BE2C (cell line): ENCODE measurements at regions not wholly inside any gene's neighbourhood (a gene's known extent, or its start where the extent isn't known, plus 50 kb on each side); places are given as distances from the start of the nearest gene placed in this dataset.

Experiments
- DNase-seq: peaks from one replicate; pipeline ENCODE4 v3.0.0-alpha.2; 2020
- H3K27me3 ChIP-seq: fragments of 250-450 bp; sonication (Bioruptor Pico); 2 replicates; pipeline ENCODE4 v1.5.1; 2020; ENCODE audit warnings: mild to moderate bottlenecking
- H3K36me3 ChIP-seq: fragments of 250-450 bp; sonication (Bioruptor Pico); 2 replicates; pipeline ENCODE4 v1.5.1; 2020; ENCODE audit warnings: mild to moderate bottlenecking
- H3K4me1 ChIP-seq: fragments of 250-450 bp; sonication (Bioruptor Pico); 2 replicates; pipeline ENCODE4 v1.5.1; 2020
- H3K4me3 ChIP-seq: 2 replicates; pipeline ENCODE4 v1.5.1; 2011; ENCODE audit warnings: low read depth, low read length
- H3K9me3 ChIP-seq: fragments of 250-450 bp; sonication (Bioruptor Pico); 2 replicates; pipeline ENCODE4 v1.5.1; 2020
- TF ChIP-seq, protein P1 (sequence below): IDR thresholded peaks from 2 replicates; pipeline ENCODE4 v1.5.1; 2012; ENCODE audit warnings: mild to moderate bottlenecking, low read depth, low read length

DNA sequence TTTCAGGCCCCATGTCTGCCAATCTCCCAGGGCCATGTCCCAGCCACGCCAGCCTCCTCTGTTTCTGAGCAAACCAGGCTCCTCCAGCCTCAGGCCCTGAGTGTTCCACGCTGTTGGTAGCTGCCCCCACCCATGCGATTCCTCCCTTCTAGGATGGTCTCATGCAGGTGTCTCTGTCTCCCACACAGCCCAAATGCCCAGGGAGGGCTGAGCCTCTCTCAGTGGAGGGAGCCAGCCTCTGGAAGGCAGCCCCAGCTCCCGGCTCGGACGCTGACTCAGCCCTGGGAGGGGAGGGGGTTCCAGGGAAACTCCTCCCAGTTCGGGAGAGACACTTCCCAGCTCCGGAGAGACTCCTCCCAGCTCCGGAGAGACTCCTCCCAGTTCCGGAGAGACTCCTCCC is 122.9 kb upstream of the AFDN start:
- DNase-seq: no peak
- Histone ChIP-seq H3K9me3 (no peaks in the 10 kb centered on the region), H3K4me3 (no peak overlapping the region), H3K4me1 (no peaks in the 10 kb centered on the region), H3K27me3 (no peaks in the 10 kb centered on the region), H3K36me3 (no peaks in the 10 kb centered on the region)
- TF ChIP-seq, protein P1, sequence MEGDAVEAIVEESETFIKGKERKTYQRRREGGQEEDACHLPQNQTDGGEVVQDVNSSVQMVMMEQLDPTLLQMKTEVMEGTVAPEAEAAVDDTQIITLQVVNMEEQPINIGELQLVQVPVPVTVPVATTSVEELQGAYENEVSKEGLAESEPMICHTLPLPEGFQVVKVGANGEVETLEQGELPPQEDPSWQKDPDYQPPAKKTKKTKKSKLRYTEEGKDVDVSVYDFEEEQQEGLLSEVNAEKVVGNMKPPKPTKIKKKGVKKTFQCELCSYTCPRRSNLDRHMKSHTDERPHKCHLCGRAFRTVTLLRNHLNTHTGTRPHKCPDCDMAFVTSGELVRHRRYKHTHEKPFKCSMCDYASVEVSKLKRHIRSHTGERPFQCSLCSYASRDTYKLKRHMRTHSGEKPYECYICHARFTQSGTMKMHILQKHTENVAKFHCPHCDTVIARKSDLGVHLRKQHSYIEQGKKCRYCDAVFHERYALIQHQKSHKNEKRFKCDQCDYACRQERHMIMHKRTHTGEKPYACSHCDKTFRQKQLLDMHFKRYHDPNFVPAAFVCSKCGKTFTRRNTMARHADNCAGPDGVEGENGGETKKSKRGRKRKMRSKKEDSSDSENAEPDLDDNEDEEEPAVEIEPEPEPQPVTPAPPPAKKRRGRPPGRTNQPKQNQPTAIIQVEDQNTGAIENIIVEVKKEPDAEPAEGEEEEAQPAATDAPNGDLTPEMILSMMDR: no peak

DNA sequence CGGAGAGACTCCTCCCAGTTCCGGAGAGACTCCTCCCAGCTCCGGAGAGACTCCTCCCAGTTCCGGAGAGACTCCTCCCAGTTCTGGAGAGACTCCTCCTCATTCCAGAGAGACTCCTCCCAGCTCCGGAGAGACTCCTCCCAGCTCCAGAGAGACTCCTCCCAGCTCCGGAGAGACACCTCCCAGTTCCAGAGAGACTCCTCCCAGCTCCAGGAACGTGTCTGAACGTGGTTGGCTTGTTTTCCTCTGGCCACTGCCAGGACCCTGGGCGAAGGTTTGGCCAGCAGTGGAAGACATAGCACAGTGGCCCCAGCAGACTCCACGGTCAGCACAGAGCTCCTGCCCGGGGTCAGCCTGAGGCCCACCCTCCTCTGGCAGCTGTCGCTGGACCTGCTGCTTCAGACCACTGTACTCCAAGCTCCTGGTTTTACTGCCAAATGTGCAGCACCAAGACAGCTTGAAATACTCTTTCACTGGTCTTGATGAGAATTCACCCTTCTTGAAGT is 122.3 kb upstream of the AFDN start:
- Histone ChIP-seq H3K9me3 (no peaks in the 10 kb centered on the region), H3K4me1 (no peaks in the 10 kb centered on the region), H3K4me3 (no peak overlapping the region), H3K36me3 (no peaks in the 10 kb centered on the region), H3K27me3 (no peaks in the 10 kb centered on the region)
- no peak for DNase-seq
- TF ChIP-seq, protein P1: no peak

DNA sequence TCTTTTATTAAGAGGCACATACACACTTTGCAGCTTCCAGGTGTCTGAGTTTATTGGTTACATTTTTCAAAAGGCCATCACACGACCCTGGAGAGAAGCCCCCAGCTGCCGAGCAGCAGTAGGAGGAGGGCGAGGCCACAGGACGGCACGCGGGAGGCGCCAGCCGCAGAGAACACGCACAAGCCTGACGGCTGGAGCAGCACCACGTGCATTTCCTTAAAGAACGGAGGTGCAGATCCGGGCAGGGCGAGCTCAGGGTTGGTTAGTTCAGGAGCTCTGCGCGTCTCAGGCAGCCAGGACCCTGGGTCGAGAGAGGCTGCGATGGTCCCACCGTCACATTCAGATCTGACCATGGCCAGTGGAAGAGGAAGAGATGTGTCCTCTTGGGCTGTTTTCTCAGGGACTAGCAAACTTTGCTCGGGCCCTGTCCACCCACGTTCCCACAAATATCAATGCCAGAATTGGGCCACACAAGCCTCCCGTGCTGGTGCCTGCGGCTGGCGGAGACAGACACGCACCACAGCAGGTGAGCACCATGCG is 121.4 kb upstream of the AFDN start:
- Histone ChIP-seq H3K36me3 (no peaks in the 10 kb centered on the region), H3K4me1 (no peaks in the 10 kb centered on the region), H3K9me3 (no peaks in the 10 kb centered on the region), H3K4me3 (no peak overlapping the region), H3K27me3 (no peaks in the 10 kb centered on the region)
- TF ChIP-seq, protein P1: no peak
- no peak for DNase-seq

- Histone ChIP-seq H3K4me3 (no peak overlapping the region), H3K4me1 (no peaks in the 10 kb centered on the region), H3K9me3 (no peaks in the 10 kb centered on the region), H3K27me3 (no peaks in the 10 kb centered on the region), H3K36me3 (no peaks in the 10 kb centered on the region)
- no peak for DNase-seq
- TF ChIP-seq, protein P1: no peak
Measured at GRCh38 chr6:167706313-167707109, 120.2 kb upstream of the AFDN start.

DNA sequence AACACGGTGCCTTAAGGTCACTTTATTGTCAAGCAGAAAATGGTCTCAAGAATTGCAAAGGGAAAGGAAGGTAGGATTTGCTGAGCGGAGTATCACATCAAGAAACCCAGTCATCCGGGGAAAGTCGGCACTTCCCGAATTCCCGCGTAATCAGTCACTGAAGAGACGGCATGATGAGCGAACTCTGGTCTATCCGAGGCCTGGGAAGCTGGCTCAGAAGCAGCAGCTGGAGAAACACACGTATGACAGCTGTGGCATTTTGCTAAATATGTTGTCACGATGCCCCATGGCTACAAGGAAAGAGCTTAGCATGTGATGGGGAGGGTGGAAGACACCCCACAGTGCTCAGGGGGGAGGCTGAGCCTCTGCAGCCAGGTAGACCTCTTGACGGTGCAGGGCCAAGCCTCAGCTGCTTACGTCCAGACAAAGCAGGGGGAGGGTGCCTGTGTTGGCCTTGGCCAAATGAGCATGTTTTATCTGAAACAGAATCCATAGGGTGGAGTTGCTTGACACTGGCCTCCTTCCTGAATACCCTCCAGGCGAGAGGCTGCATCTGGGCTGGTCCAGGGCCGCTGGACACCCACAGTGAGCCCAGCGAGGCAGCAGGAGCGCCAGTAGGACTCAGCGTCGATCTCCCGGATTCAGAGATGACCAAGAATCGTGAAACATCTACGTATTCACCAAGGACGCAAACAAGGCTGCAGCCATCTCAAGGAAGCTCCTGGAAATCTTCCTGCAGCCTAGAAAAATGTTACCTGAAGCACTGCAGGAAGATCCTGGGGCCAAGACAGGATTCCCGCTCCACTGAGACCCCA is 118.8 kb upstream of the AFDN start:
- Histone ChIP-seq H3K9me3 (no peaks in the 10 kb centered on the region), H3K27me3 (no peaks in the 10 kb centered on the region; the same call in 1 of the 2 replicates), H3K4me1 (no peaks in the 10 kb centered on the region), H3K4me3 (no peak overlapping the region), H3K36me3 (no peaks in the 10 kb centered on the region)
- DNase-seq: no peak
- TF ChIP-seq, protein P1: no peak
